Panc1 (cell line): ENCODE measurements at regions not wholly inside any gene's neighbourhood (a gene's known extent, or its start where the extent isn't known, plus 50 kb on each side); places are given as distances from the start of the nearest gene placed in this dataset.

Experiments
- ATAC-seq: fragments of 200-7000 bp; cut with Tn5 transposase; 2 replicates; pipeline ENCODE4 v1.9.1; 2020; ENCODE audit warnings: mild to moderate bottlenecking, moderate library complexity
- BruUV-seq: library from RNA; stranded (reverse); fragments of 400-500 nt; replicated peaks from 2 replicates; lab custom pipeline; 2021; lab: Mats Ljungman, UMichigan
- CTCF ChIA-PET: fragments of 300-600 bp; sonication (Branson Sonifier 250); formaldehyde crosslinking; loops from one replicate; lab custom pipeline; 2022; ENCODE audit warnings: antibody characterized with exemption; lab: Charles Lee
- POLR2A ChIA-PET: fragments of 300-600 bp; sonication (Branson Sonifier 250); formaldehyde crosslinking; loops from one replicate; lab custom pipeline; 2022; ENCODE audit warnings: antibody characterized with exemption; lab: Charles Lee
- DNase-seq: peaks from one replicate; pipeline ENCODE4 v3.0.0-alpha.2; 2010; ENCODE audit warnings: low read depth, low spot score
- H3K27ac ChIP-seq: 2 replicates; pipeline ENCODE4 v1.5.1; 2011; ENCODE audit warnings: mild to moderate bottlenecking, low read length, inconsistent platforms
- H3K27me3 ChIP-seq: fragments of 200-500 bp; sonication (Bioruptor generic); 2 replicates; pipeline ENCODE4 v1.6.0; 2014; ENCODE audit warnings: low read length, inconsistent platforms; ENCODE audit not compliant: control insufficient read depth, insufficient read depth
- H3K36me3 ChIP-seq: fragments of 200-500 bp; sonication (Bioruptor generic); 2 replicates; pipeline ENCODE4 v1.5.1; 2014; ENCODE audit warnings: inconsistent platforms, mild to moderate bottlenecking, low read length, moderate library complexity; ENCODE audit not compliant: control insufficient read depth, insufficient read depth
- H3K4me1 ChIP-seq: 2 replicates; pipeline ENCODE4 v1.5.1; 2011; ENCODE audit warnings: inconsistent platforms, mild to moderate bottlenecking, low read length, moderate library complexity; ENCODE audit not compliant: control insufficient read depth, insufficient read depth
- H3K4me3 ChIP-seq, 2 experiments: 2 replicates each; pipeline ENCODE4 v1.5.1; 2011 to 2012; ENCODE audit warnings: low read depth in 2 of 2, low read length in 2 of 2, mild to moderate bottlenecking in 2 of 2, inconsistent platforms in 1 of 2, moderate library complexity in 1 of 2
- H3K9me3 ChIP-seq: fragments of 200-500 bp; sonication (Bioruptor generic); 2 replicates; pipeline ENCODE4 v1.5.1; 2014; ENCODE audit warnings: low read depth, mild to moderate bottlenecking, inconsistent platforms, low read length, moderate library complexity; ENCODE audit not compliant: control insufficient read depth, insufficient read depth
- POLR2AphosphoS5 ChIP-seq: IDR thresholded peaks from 2 replicates; pipeline ENCODE4 v1.6.1; 2012; ENCODE audit warnings: mild to moderate bottlenecking, low read depth, low read length, moderate library complexity
- REST ChIP-seq, 2 experiments: IDR thresholded peaks; 2 replicates each; pipeline ENCODE4 v1.6.1; 2011 to 2012; ENCODE audit warnings: low read depth in 2 of 2, control low read depth in 1 of 2, low read length in 1 of 2, mild to moderate bottlenecking in 1 of 2, moderate library complexity in 1 of 2; ENCODE audit not compliant: insufficient read depth in 1 of 2
- SIN3A ChIP-seq: IDR thresholded peaks from 2 replicates; pipeline ENCODE4 v1.6.1; 2012; ENCODE audit warnings: low read depth, mild to moderate bottlenecking, low read length, moderate library complexity, borderline replicate concordance; ENCODE audit not compliant: insufficient read depth
- TCF7L2 ChIP-seq: IDR thresholded peaks from 2 replicates; pipeline ENCODE4 v1.6.1; 2011; ENCODE audit warnings: mild to moderate bottlenecking, low read depth, low read length, inconsistent platforms
- in situ Hi-C: cut with HindIII; loops from 2 replicates; pipeline ENCODE4 v1.10.0; 2016; ENCODE audit warnings: low sequenced_read_pairs, low pct_unique_long_range_greater_than_20kb
- intact Hi-C: fragments of 100-400 bp; cut with micrococcal nuclease; formaldehyde crosslinking; loops from one replicate; pipeline ENCODE4 v1.10.0; 2022; ENCODE audit not compliant: unreplicated experiment
- TF ChIP-seq, protein P1 (sequence below): fragments of 450-650 bp; IDR thresholded peaks from 2 replicates; pipeline ENCODE4 v1.5.1; 2017; ENCODE audit warnings: mild to moderate bottlenecking

DNA sequence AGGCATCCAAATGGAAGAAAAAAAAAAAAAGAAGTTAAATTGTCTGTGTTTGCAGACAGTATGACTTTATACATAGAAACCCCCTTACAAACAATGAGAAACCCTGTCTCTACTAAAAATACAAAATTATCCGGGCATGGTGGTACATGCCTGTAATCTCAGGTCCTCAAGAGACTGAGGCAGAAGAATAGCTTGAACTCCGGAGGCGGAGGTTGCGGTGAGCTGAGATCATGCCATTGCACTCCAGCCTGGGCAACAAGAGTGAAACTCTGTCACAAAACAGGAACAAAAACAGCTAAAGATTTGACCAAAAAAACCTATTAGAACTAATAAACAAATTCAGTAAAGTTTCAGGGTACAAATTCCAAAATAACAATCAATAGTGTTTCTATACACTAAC lies 385.8 kb upstream of the GRM3 start:
- Histone ChIP-seq H3K36me3 (no peaks in the 10 kb centered on the region), H3K9me3 (no peaks in the 10 kb centered on the region), H3K27me3 (no peaks in the 10 kb centered on the region), H3K4me1 (no peaks in the 10 kb centered on the region), H3K27ac (no peak overlapping the region), H3K4me3 (no peak overlapping the region)
- BruUV-seq, result no TSS peak
- CTCF ChIA-PET, result no interaction called here
- TF ChIP-seq POLR2AphosphoS5 (no peak), SIN3A (no peak), TCF7L2 (no peak), REST (IDR thresholded peaks at IDR 0.05; ENCODE audit: insufficient read depth in 1 of 2, low read depth in 2 of 2, low read length in 1 of 2) (no peak)
- TF ChIP-seq, protein P1, sequence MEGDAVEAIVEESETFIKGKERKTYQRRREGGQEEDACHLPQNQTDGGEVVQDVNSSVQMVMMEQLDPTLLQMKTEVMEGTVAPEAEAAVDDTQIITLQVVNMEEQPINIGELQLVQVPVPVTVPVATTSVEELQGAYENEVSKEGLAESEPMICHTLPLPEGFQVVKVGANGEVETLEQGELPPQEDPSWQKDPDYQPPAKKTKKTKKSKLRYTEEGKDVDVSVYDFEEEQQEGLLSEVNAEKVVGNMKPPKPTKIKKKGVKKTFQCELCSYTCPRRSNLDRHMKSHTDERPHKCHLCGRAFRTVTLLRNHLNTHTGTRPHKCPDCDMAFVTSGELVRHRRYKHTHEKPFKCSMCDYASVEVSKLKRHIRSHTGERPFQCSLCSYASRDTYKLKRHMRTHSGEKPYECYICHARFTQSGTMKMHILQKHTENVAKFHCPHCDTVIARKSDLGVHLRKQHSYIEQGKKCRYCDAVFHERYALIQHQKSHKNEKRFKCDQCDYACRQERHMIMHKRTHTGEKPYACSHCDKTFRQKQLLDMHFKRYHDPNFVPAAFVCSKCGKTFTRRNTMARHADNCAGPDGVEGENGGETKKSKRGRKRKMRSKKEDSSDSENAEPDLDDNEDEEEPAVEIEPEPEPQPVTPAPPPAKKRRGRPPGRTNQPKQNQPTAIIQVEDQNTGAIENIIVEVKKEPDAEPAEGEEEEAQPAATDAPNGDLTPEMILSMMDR, result no peak
- ATAC-seq, result no peak
- intact Hi-C loops, result no loop called here
- in situ Hi-C loops, result no loop called here
- POLR2A ChIA-PET, result no interaction called here
- DNase-seq, result no peak

DNA sequence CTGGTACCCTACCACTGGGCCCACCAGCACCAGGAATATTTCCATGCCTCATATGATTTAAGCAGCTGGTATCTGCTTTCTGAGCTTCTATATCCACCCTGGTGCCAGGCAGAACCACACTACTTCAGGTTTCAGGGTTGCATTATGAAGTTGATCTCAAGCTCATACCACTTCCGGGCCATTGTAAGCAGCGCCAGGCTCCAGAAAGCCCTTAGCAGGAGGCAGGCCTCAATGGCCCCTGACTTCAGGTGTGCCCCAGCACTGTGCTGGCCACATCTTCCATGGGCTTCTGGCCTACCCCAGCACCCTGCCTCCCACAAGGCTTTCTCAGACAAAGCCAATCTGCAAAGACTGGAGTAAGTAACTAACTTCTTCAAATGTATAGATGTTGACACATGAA lies 391.3 kb upstream of the GRM3 start:
- CTCF ChIA-PET, result no interaction called here
- no TSS peak for BruUV-seq
- TF ChIP-seq TCF7L2 (no peak), SIN3A (no peak), POLR2AphosphoS5 (no peak), REST (IDR thresholded peaks at IDR 0.05; ENCODE audit: insufficient read depth in 1 of 2, low read depth in 2 of 2, low read length in 1 of 2) (no peak)
- TF ChIP-seq, protein P1, result no peak
- Histone ChIP-seq H3K27me3 (no peaks in the 10 kb centered on the region), H3K9me3 (no peaks in the 10 kb centered on the region), H3K27ac (no peak overlapping the region), H3K36me3 (no peaks in the 10 kb centered on the region), H3K4me1 (no peaks in the 10 kb centered on the region), H3K4me3 (no peak overlapping the region)
- intact Hi-C loops, result no loop called here
- POLR2A ChIA-PET, result no interaction called here
- no peak for ATAC-seq
- DNase-seq, result no peak
- in situ Hi-C loops, result no loop called here
